ENCODE measurements at regions not wholly inside any gene's neighbourhood (a gene's known extent, or its start where the extent isn't known, plus 50 kb on each side); places are given as distances from the start of the nearest gene placed in this dataset.

- no peak overlapping the region for H4K8ac ChIP-seq (replicated peaks; ENCODE audit: insufficient read length, low read depth, low read length)
- H4K5ac ChIP-seq (ENCODE audit: insufficient read length, low read depth, low read length), result no peak overlapping the region
- Mint-ChIP-seq H3K27me3 (ENCODE audit: low read depth) (peaks cover 1% of the 10 kb centered on the region; the same call in 1 of the 2 replicates), H3K4me3 (no peak overlapping the region), H3K9me3 (peaks cover 3 to 6% of the 10 kb centered on the region in 2 experiments; a peak in 2 of 5 replicates), H3K27ac (no peak overlapping the region), H3K4me1 (peaks cover 4 to 15% of the 10 kb centered on the region in 2 experiments; a peak in 3 of 4 replicates), H3K36me3 (ENCODE audit: insufficient read depth in 1 of 3, low read depth in 3 of 3) (no peaks in the 10 kb centered on the region)
- H3K79me2 ChIP-seq (ENCODE audit: insufficient read depth, low read length), result no peaks in the 10 kb centered on the region
- H3K9ac ChIP-seq (ENCODE audit: extremely low read depth, insufficient read length, low read length), result no peak overlapping the region
- H4K20me1 ChIP-seq (ENCODE audit: control insufficient read depth, insufficient read depth, insufficient read length), result no peaks in the 10 kb centered on the region
- DNase-seq, result no peak
- no peaks in the 10 kb centered on the region for H3K27me3 ChIP-seq (ENCODE audit: insufficient read depth, low read length)
- no CpG with 5 or more reads among the region's 3 CpGs for WGBS (ENCODE audit: extremely low coverage, insufficient read length, low lambda C conversion rate)
- no peaks in the 10 kb centered on the region for H3K79me1 ChIP-seq (ENCODE audit: insufficient read depth, low read depth, low read length, poor library complexity, severe bottlenecking)
- no peak overlapping the region for H3K56ac ChIP-seq (ENCODE audit: insufficient read length, low read depth, low read length)
- no peak overlapping the region for H3K14ac ChIP-seq (ENCODE audit: insufficient read depth, low read length)
- no peak overlapping the region for H2BK20ac ChIP-seq (ENCODE audit: low read depth, low read length, poor library complexity, severe bottlenecking)
- H3K4me1 ChIP-seq (ENCODE audit: insufficient read depth, low read length), result no peaks in the 10 kb centered on the region
- H3K18ac ChIP-seq (ENCODE audit: insufficient read length, low read depth, low read length), result no peak overlapping the region
- H3K9me3 ChIP-seq (ENCODE audit: control insufficient read depth, low read depth, low read length), result no peaks in the 10 kb centered on the region
- no peak overlapping the region for H3K27ac ChIP-seq (ENCODE audit: insufficient read length, low read depth, low read length)
- no peak overlapping the region for H2BK120ac ChIP-seq (ENCODE audit: low read depth, low read length, poor library complexity, severe bottlenecking)
- no peak overlapping the region for H2AFZ ChIP-seq (ENCODE audit: low read length)
- no peak overlapping the region for H3T11ph ChIP-seq (ENCODE audit: low read length)
- no peak overlapping the region for H3K4ac ChIP-seq (ENCODE audit: low read depth, low read length)
- H2BK12ac ChIP-seq (ENCODE audit: insufficient read length, low read depth, low read length), result no peak overlapping the region
- no peak overlapping the region for H2AK5ac ChIP-seq (ENCODE audit: insufficient read length, low read length)
- H3K4me2 ChIP-seq (ENCODE audit: insufficient read depth, insufficient read length, low read length), result no peak overlapping the region
- no peak overlapping the region for H3K23ac ChIP-seq (ENCODE audit: insufficient read length, low read depth, low read length)
- TF ChIP-seq CTCF (conservative IDR thresholded peaks at IDR 0.05), result no peak
- no peaks in the 10 kb centered on the region for H3K23me2 ChIP-seq (ENCODE audit: insufficient read length, low read depth, low read length, poor library complexity, severe bottlenecking)
- H4K91ac ChIP-seq (ENCODE audit: insufficient read length, low read depth, low read length), result no peak overlapping the region
- no peak overlapping the region for H2BK15ac ChIP-seq (ENCODE audit: low read depth, low read length)
- H2BK5ac ChIP-seq (ENCODE audit: insufficient read length, low read length), result no peak overlapping the region
Observed at GRCh38 chr7:97337849-97338248, 220.4 kb downstream of the SDHAF3 start.
